Neural progenitor cell (in vitro differentiated cells): ENCODE measurements at regions not wholly inside any gene's neighbourhood (a gene's known extent, or its start where the extent isn't known, plus 50 kb on each side); places are given as distances from the start of the nearest gene placed in this dataset.

ENCODE experiments used
- DNase-seq: peaks from one replicate; pipeline ENCODE4 v3.0.0-alpha.2; 2016; ENCODE audit warnings: low spot score
- H2AFZ ChIP-seq: fragments of 200-600 bp; sonication (generic); replicated peaks from 2 replicates; pipeline ENCODE4 v1.6.1; 2016; ENCODE audit warnings: antibody characterized with exemption
- H3F3A ChIP-seq: fragments of 200-600 bp; sonication (generic); 2 replicates; pipeline ENCODE4 v1.6.1; 2016; ENCODE audit warnings: antibody characterized with exemption, low read depth
- H3K27ac ChIP-seq: fragments of 200-600 bp; sonication (generic); 2 replicates; pipeline ENCODE4 v1.5.1; 2016; ENCODE audit warnings: mild to moderate bottlenecking
- H3K27me3 ChIP-seq: fragments of 200-600 bp; sonication (generic); 2 replicates; pipeline ENCODE4 v1.6.1; 2016; ENCODE audit warnings: mild to moderate bottlenecking, moderate library complexity
- H3K36me3 ChIP-seq: fragments of 200-600 bp; sonication (generic); 2 replicates; pipeline ENCODE4 v1.5.1; 2016
- H3K4me1 ChIP-seq: fragments of 200-600 bp; sonication (generic); 2 replicates; pipeline ENCODE4 v1.6.1; 2016; ENCODE audit warnings: mixed run types
- H3K4me2 ChIP-seq: fragments of 200-600 bp; sonication (generic); 2 replicates; pipeline ENCODE4 v1.6.1; 2016
- H3K4me3 ChIP-seq: fragments of 200-600 bp; sonication (generic); 2 replicates; pipeline ENCODE4 v1.5.1; 2016
- H3K79me2 ChIP-seq: fragments of 200-600 bp; sonication (generic); 2 replicates; pipeline ENCODE4 v1.6.1; 2016; ENCODE audit warnings: low read depth
- H3K9ac ChIP-seq: fragments of 200-600 bp; sonication (generic); 2 replicates; pipeline ENCODE4 v1.6.1; 2016
- H3K9me3 ChIP-seq: fragments of 200-600 bp; sonication (generic); 2 replicates; pipeline ENCODE4 v1.5.1; 2016; ENCODE audit warnings: low read depth
- H4K20me1 ChIP-seq: fragments of 200-600 bp; sonication (generic); 2 replicates; pipeline ENCODE4 v1.6.1; 2016; ENCODE audit warnings: low read depth
- H3K27ac Mint-ChIP-seq: 3 replicates; pipeline ENCODE4 v1.8.0; 2021; ENCODE audit warnings: mixed read lengths
- H3K27me3 Mint-ChIP-seq: 2 replicates; pipeline ENCODE4 v1.8.0; 2022; ENCODE audit warnings: low read depth, mild to moderate bottlenecking, inconsistent platforms, moderate library complexity, mixed read lengths; ENCODE audit not compliant: insufficient read depth
- H3K36me3 Mint-ChIP-seq: 3 replicates; pipeline ENCODE4 v1.8.0; 2021; ENCODE audit warnings: mixed read lengths
- H3K4me1 Mint-ChIP-seq: 3 replicates; pipeline ENCODE4 v1.8.0; 2021; ENCODE audit warnings: mixed read lengths
- H3K4me3 Mint-ChIP-seq: 3 replicates; pipeline ENCODE4 v1.8.0; 2021; ENCODE audit warnings: mild to moderate bottlenecking, moderate library complexity, mixed read lengths
- H3K9me3 Mint-ChIP-seq: 3 replicates; pipeline ENCODE4 v1.8.0; 2020; ENCODE audit warnings: mixed read lengths
- CTCF ChIP-seq: fragments of 200-600 bp; sonication (generic); IDR thresholded peaks from 2 replicates; pipeline ENCODE4 v1.5.1; 2017; ENCODE audit warnings: antibody characterized with exemption, mild to moderate bottlenecking
- EZH2 ChIP-seq: fragments of 200-600 bp; sonication (generic); IDR thresholded peaks from 2 replicates; pipeline ENCODE4 v1.6.1; 2017; ENCODE audit warnings: antibody characterized with exemption, mild to moderate bottlenecking, moderate library complexity
- EZH2phosphoT487 ChIP-seq: fragments of 200-600 bp; sonication (generic); IDR thresholded peaks from 2 replicates; pipeline ENCODE4 v1.6.1; 2017; ENCODE audit warnings: antibody characterized with exemption

GRCh38 chr9:92170848-92171247 lies 55.6 kb upstream of the SPTLC1 start:
- Mint-ChIP-seq H3K27ac (no peak overlapping the region), H3K4me3 (no peak overlapping the region), H3K4me1 (no peaks in the 10 kb centered on the region), H3K9me3 (peaks cover 19% of the 10 kb centered on the region), H3K36me3 (no peaks in the 10 kb centered on the region), H3K27me3 (peaks cover 2% of the 10 kb centered on the region)
- Histone ChIP-seq H3K36me3 (no peaks in the 10 kb centered on the region), H3K4me2 (no peak overlapping the region), H3K9ac (no peak overlapping the region), H3K4me1 (no peaks in the 10 kb centered on the region), H3K4me3 (no peak overlapping the region), H3K9me3 (peaks cover 3% of the 10 kb centered on the region), H3K27me3 (no peaks in the 10 kb centered on the region), H3K79me2 (no peaks in the 10 kb centered on the region), H4K20me1 (no peaks in the 10 kb centered on the region), H3K27ac (no peak overlapping the region), H2AFZ (no peak overlapping the region), H3F3A (no peaks in the 10 kb centered on the region)
- no peak for DNase-seq
- TF ChIP-seq EZH2phosphoT487 (no peak), CTCF (no peak), EZH2 (no peak)

- Histone ChIP-seq H3K36me3 (no peaks in the 10 kb centered on the region), H3K9ac (no peak overlapping the region), H3K9me3 (no peaks in the 10 kb centered on the region), H3K27me3 (no peaks in the 10 kb centered on the region), H3F3A (no peaks in the 10 kb centered on the region), H3K27ac (no peak overlapping the region), H3K4me3 (no peak overlapping the region), H3K4me2 (no peak overlapping the region), H3K79me2 (no peaks in the 10 kb centered on the region), H4K20me1 (no peaks in the 10 kb centered on the region), H2AFZ (no peak overlapping the region), H3K4me1 (no peaks in the 10 kb centered on the region)
- TF ChIP-seq CTCF (no peak), EZH2 (no peak), EZH2phosphoT487 (no peak)
- Mint-ChIP-seq H3K4me1 (no peaks in the 10 kb centered on the region), H3K36me3 (no peaks in the 10 kb centered on the region), H3K4me3 (no peak overlapping the region), H3K27ac (no peak overlapping the region), H3K27me3 (peaks cover 2% of the 10 kb centered on the region), H3K9me3 (peaks cover 8% of the 10 kb centered on the region)
- no peak for DNase-seq
Observed at GRCh38 chr9:92165484-92165883, 50.3 kb upstream of the SPTLC1 start.
